Muscle layer of duodenum (tissue), 2 donors: ENCODE measurements at regions not wholly inside any gene's neighbourhood (a gene's known extent, or its start where the extent isn't known, plus 50 kb on each side); places are given as distances from the start of the nearest gene placed in this dataset.

Source experiments
- H3K27ac ChIP-seq: one replicate; pipeline ENCODE4 v1.7.0; 2013; ENCODE audit warnings: mild to moderate bottlenecking, low read length
- H3K27me3 ChIP-seq: one replicate; pipeline ENCODE4 v1.7.0; 2013; ENCODE audit warnings: low read depth, mild to moderate bottlenecking, control low read depth, low read length
- H3K36me3 ChIP-seq, 2 donors: one replicate each; pipeline ENCODE4 v1.7.0; 2013; ENCODE audit warnings: low read length in 2 of 2, control low read depth in 1 of 2, mild to moderate bottlenecking in 1 of 2; ENCODE audit not compliant: insufficient read depth in 2 of 2, control insufficient read depth in 1 of 2
- H3K4me1 ChIP-seq, 2 donors: one replicate each; pipeline ENCODE4 v1.7.0; 2013; ENCODE audit warnings: low read length in 2 of 2, mild to moderate bottlenecking in 2 of 2, control low read depth in 1 of 2, moderate library complexity in 1 of 2; ENCODE audit not compliant: insufficient read depth in 2 of 2, control insufficient read depth in 1 of 2
- H3K4me3 ChIP-seq, 2 donors: one replicate each; pipeline ENCODE4 v1.7.0; 2013; ENCODE audit warnings: low read length in 2 of 2, low read depth in 1 of 2, mild to moderate bottlenecking in 1 of 2
- H3K9me3 ChIP-seq, 2 donors: one replicate each; pipeline ENCODE4 v1.7.0; 2013; ENCODE audit warnings: low read length in 2 of 2, control low read depth in 1 of 2, mild to moderate bottlenecking in 1 of 2; ENCODE audit not compliant: control insufficient read depth in 1 of 2
- donor health status: healthy.

DNA sequence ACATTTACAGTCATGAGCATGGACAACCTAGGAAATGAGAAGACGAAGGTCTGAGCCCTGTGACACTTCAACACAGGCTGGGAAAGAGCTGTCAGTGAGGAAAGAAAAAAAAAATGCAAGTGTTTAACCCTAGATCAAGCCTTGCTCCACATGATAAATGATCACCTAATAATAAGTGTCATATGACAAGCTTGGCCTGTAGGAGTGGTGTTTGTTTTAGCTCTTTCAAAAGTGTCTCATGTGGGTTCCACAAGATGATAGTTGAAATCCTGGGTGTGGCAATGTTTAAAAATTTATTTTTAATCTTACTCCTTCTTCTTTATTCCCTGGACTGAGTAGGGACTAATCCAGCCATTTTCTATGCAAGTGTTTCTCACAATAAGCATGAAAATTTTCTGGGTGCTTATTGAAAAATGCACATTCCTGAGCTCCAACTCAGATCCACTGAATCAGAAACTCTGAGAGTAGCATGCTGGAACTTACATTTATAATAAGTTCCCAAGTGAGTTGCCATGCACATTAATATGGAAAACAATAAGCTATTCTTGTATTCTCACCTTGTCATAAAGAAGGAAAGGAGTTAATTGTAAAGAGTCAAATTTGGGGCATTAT lies 138.3 kb downstream of the AREG start:
- H3K36me3 ChIP-seq = no peaks in the 10 kb centered on the region
- H3K4me1 ChIP-seq = no peaks in the 10 kb centered on the region
- no peak overlapping the region for H3K27ac ChIP-seq
- H3K9me3 ChIP-seq = no peaks in the 10 kb centered on the region
- no peaks in the 10 kb centered on the region for H3K27me3 ChIP-seq
- no peak overlapping the region for H3K4me3 ChIP-seq

DNA sequence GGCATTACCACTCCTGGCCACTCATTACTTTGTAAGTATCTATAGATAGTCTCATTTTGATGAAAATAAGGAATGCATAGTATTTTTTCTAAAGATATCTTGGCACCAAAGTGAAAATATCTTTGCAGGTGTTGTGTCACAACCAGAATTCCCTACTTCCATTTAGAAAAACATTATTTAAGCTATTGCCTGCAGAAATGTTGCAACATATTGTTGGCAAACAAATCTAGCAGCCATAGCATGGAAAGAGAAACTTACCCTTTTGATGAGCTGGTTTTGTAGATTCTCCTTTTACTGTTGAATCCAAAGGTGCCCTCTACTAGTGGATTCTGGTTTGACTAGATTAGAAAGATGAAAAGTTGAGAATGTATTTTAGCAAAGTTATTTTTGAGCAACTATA lies 138.8 kb downstream of the AREG start:
- Histone ChIP-seq H3K27ac (no peak overlapping the region), H3K27me3 (no peaks in the 10 kb centered on the region), H3K36me3 (no peaks in the 10 kb centered on the region), H3K4me3 (no peak overlapping the region), H3K9me3 (no peaks in the 10 kb centered on the region), H3K4me1 (no peaks in the 10 kb centered on the region)

DNA sequence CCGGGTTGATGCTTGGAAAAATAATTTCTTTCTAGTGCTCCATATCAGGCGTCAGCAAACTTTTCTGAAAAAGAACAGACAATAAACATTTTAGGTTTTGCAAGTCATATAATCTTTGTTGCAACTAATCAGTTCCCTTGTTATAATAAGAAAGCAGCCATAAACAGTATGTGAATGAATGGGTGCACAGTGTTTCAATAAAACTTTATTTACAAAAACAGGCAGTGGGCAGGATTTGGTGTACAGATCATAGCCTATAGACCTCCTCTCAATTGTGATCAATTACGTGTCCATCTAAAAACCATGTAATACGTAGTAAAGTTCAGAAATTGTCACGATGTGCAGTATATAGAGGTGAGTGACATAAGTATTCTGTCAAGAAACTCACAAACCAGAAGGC lies 143.4 kb downstream of the AREG start:
- H3K4me3 ChIP-seq = no peak overlapping the region
- no peaks in the 10 kb centered on the region for H3K36me3 ChIP-seq
- H3K27ac ChIP-seq = no peak overlapping the region

DNA sequence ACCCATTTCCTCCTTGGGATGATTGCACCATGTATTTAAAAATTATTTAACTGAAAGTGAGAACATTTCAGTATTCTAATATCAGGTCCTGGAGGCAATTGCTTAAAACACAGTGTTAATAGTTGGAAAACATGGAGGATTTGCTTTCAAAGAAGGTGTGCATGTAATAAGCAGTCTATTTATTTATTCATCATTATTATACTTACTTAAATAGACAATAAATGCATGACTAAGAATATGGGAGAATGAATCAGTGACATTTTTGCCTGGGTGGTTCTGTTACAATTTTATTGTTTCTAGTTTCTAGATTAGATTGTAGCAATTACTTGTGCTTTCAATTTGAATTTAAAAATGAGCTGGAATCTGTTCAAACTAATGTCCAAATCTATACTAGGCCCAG lies 145.5 kb downstream of the AREG start:
- H3K27me3 ChIP-seq = no peaks in the 10 kb centered on the region
- H3K4me1 ChIP-seq = no peaks in the 10 kb centered on the region
- H3K4me3 ChIP-seq = no peak overlapping the region

More for the DNA sequence above, 143.4 kb downstream of the AREG start:
- no peaks in the 10 kb centered on the region for H3K27me3 ChIP-seq
- no peaks in the 10 kb centered on the region for H3K4me1 ChIP-seq
- no peaks in the 10 kb centered on the region for H3K9me3 ChIP-seq

DNA sequence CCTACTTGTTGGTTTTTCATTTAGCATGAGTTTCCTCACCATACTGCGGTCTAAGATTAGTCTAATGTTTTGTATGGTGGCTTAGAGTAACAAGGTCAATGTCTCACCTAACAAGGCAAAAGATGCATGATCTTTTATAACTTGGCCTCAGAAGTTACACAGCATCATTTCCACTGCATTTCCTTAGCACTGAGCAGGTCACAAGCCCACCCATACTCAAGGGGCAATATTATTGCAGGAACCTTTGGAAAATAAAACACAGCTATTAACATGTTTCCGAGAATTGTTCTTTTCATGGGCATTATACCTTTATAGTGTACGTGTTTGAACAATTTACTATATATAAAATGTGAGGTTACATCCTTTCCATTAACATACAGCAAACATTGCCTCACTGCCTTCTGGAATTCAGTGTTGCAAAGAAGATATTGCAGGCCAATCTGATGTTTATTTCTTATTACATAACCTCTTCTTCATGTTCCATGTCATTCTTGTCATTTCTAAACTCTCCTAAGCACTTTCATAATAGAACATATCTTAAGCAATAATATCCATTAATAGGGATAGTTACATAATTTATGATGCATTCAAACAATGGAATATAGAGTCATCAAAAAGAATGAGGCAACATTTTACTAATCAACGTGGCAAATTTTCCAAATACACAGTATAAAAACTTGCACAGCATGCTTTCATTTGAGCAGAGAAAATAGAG lies 153.8 kb downstream of the AREG start:
- no peak overlapping the region for H3K27ac ChIP-seq
- H3K4me3 ChIP-seq = no peak overlapping the region
- no peaks in the 10 kb centered on the region for H3K36me3 ChIP-seq
- H3K27me3 ChIP-seq = no peaks in the 10 kb centered on the region
- H3K9me3 ChIP-seq = peaks cover 0 to 7% of the 10 kb centered on the region in 2 donors
- no peaks in the 10 kb centered on the region for H3K4me1 ChIP-seq

More for the DNA sequence above, 145.5 kb downstream of the AREG start:
- no peaks in the 10 kb centered on the region for H3K36me3 ChIP-seq
- H3K27ac ChIP-seq = no peak overlapping the region
- H3K9me3 ChIP-seq = no peaks in the 10 kb centered on the region

DNA sequence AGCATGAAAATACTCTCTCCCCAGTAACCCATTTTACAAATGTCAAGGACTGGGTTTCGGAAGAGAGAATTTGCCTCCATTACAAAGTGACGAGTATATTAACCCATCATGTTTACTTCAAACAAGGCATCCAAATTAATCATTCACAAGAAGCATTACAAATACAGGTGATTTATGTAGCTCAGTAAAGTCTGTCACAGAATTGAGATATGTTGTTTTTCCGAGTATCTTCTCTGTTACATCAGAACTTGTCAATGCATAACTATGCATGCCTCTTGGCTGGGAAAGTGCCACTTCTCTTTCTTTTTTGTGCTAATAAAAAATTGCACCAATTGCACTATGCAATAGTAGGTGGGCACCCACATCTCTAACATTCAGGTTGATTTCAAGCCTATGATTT lies 158.2 kb downstream of the AREG start:
- no peak overlapping the region for H3K4me3 ChIP-seq
- no peaks in the 10 kb centered on the region for H3K27me3 ChIP-seq
- no peak overlapping the region for H3K27ac ChIP-seq
- H3K4me1 ChIP-seq = no peaks in the 10 kb centered on the region
- no peaks in the 10 kb centered on the region for H3K9me3 ChIP-seq
- no peaks in the 10 kb centered on the region for H3K36me3 ChIP-seq

DNA sequence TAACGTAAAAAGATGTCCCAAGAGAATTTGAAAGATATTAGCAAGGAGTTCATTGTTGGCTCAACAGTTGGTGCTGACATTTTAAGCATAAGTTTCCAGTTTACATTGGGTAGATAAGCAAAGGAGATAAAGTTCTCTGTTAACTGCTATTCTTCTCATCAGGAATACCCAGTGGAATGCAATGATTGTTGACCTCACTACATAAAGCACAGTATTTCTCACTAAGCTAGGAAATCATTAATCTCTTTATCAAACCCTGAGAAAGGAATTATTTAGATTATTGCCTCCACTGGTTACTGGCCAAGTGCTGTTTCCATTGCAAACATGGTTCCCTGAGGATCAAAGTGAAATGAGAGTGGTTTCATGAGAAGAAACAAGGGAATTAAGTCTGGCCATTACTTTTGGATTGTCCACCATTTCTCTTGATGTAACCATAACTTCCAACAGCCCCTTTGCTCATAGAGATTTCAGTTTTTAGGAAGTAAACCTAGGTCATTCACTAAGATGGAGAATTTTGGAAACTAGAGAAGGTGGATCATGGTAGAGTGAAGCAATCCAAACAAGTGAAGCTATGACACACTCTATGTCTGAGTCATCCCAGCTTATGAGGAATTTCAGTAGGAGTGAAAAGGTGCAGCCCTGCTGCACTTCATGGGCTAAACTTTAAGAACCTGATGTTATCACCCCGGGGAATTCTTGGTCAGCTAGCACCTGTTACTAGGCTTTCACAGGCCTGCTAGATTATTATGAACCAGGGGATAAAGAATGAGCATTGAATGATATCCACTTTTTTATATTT lies 163.4 kb downstream of the AREG start:
- Histone ChIP-seq H3K4me1 (no peaks in the 10 kb centered on the region), H3K9me3 (no peaks in the 10 kb centered on the region)

DNA sequence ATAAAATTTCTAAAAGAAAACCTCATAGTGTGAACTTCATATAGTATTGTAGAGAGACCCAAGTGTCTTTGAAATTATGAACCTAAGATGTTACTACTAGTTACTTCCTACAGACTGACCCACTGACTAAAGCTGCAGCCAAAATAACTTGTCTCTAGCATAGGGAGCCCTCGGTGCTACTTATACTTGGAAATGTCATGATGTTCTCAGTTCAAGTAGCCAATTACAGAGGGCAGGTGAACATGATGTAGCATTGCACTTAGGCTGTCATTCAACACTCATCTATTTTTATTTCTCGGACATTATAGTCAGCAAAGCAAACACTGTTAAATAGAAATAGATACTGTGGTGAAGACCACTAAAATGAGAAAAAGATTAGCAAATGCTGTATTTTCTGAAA lies 165.6 kb downstream of the AREG start:
- no peaks in the 10 kb centered on the region for H3K9me3 ChIP-seq
- H3K4me3 ChIP-seq = no peak overlapping the region
- no peaks in the 10 kb centered on the region for H3K4me1 ChIP-seq
- no peaks in the 10 kb centered on the region for H3K27me3 ChIP-seq
- no peak overlapping the region for H3K27ac ChIP-seq
- no peaks in the 10 kb centered on the region for H3K36me3 ChIP-seq

More for the DNA sequence above, 163.4 kb downstream of the AREG start:
- Histone ChIP-seq H3K36me3 (no peaks in the 10 kb centered on the region), H3K4me3 (no peak overlapping the region), H3K27me3 (no peaks in the 10 kb centered on the region), H3K27ac (no peak overlapping the region)

DNA sequence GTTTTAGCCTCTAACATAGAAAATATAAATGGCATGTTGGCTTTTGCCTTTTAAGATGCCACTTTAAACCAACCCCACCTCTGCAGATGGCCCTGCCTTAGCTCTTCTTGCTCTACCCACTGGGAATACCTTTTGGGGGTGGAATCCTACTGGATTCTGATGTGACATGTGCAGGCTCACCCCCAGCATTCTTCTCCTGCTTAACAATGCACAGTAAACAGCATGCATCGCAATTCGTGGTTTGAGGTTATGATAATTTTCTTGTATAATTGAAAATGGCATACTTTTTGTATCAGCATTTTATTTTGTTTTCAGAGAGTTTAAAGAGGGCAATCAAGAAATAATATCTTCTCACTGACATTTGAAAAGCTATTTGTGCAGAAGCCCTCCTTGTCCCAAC lies 167.9 kb downstream of the AREG start:
- H3K27me3 ChIP-seq = no peaks in the 10 kb centered on the region
- no peak overlapping the region for H3K27ac ChIP-seq
- H3K4me1 ChIP-seq = no peaks in the 10 kb centered on the region
- H3K4me3 ChIP-seq = no peak overlapping the region
- no peaks in the 10 kb centered on the region for H3K36me3 ChIP-seq
- peaks cover 0 to 3% of the 10 kb centered on the region in 2 donors for H3K9me3 ChIP-seq

DNA sequence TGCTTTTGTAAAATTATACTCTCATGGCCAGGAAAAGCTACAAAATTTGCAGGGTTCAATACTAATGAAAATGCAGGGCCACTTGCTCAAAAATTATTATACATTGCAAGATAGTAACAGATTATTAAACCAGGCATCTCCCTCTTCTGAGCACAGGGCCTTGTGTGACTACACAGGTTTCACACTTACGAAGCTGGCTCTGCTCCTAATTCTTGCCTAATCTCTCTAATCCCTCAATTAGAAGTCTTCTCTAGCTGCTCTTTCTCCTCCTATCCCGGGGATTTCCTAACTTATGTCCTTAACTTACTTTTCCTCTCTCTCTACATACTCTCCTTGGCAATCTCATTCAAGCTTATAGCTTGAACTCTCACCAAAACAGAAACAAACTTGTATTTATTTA lies 168.3 kb downstream of the AREG start:
- Histone ChIP-seq H3K9me3 (peaks cover 0 to 3% of the 10 kb centered on the region in 2 donors), H3K4me1 (no peaks in the 10 kb centered on the region), H3K27ac (no peak overlapping the region), H3K4me3 (no peak overlapping the region), H3K36me3 (no peaks in the 10 kb centered on the region), H3K27me3 (no peaks in the 10 kb centered on the region)

DNA sequence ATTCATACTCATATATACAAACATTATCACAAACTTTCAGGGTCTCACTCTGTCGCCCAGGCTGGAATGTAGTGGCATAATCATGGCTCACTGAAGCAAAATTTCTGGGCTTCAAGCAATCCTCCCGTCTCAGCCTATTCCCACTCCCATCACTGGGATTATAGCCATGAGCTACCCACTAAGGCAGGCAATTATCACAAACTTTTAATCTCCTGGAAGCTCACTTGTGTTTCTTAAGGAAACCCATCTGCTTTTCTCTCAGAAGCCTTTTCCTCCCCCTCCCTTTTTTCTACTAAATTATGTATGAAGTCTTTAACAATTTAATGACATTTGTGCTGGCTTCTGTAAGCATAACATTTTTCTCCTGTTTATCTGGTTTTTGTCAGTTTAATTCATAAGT lies 170.5 kb downstream of the AREG start:
- Histone ChIP-seq H3K9me3 (peaks cover 0 to 3% of the 10 kb centered on the region in 2 donors), H3K4me1 (no peaks in the 10 kb centered on the region), H3K4me3 (no peak overlapping the region), H3K27ac (no peak overlapping the region), H3K36me3 (no peaks in the 10 kb centered on the region), H3K27me3 (no peaks in the 10 kb centered on the region)
